PFSK-1 (cell line): ENCODE measurements at regions not wholly inside any gene's neighbourhood (a gene's known extent, or its start where the extent isn't known, plus 50 kb on each side); places are given as distances from the start of the nearest gene placed in this dataset.

ENCODE experiments used
- POLR2AphosphoS5 ChIP-seq: IDR thresholded peaks from 2 replicates; pipeline ENCODE4 v1.6.1; 2012; ENCODE audit warnings: low read depth, mild to moderate bottlenecking, control low read depth, low read length, moderate library complexity
- REST ChIP-seq, 2 experiments: IDR thresholded peaks; 2 replicates each; pipeline versions ENCODE4 v1.6.1 to v1.8.0; 2011 to 2012; ENCODE audit warnings: low read depth in 2 of 2, low read length in 2 of 2, control low read depth in 1 of 2, inconsistent platforms in 1 of 2, mild to moderate bottlenecking in 1 of 2, moderate library complexity in 1 of 2; ENCODE audit not compliant: insufficient read depth in 1 of 2
- SIN3A ChIP-seq: IDR thresholded peaks from 2 replicates; pipeline ENCODE4 v1.6.1; 2012; ENCODE audit warnings: mild to moderate bottlenecking, low read length, moderate library complexity, borderline replicate concordance; ENCODE audit not compliant: insufficient read depth
- TAF1 ChIP-seq: IDR thresholded peaks from 2 replicates; pipeline ENCODE4 v1.6.1; 2012; ENCODE audit warnings: low read length, control low read depth, borderline replicate concordance; ENCODE audit not compliant: insufficient read depth

DNA sequence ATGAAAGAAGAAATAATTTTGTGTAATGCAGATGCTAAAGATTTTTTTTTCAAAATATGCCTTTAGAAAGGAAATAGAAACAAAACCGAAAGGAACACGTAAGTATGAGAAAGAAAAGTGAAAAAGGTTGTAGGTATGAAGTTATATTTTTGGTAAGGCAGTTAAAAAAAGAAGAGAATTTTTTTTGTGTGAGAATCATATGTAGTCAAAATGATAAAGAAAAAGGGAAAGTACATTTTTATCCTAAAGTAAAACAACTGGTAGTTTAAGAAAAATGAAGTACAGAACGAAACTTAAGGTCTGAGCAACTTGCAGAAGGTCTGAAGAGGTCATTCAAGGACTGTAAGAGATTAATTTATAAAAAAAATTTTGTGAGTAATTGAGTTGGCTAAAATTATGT is 164.0 kb upstream of the TRAM1L1 start:
- no peak for TF ChIP-seq POLR2AphosphoS5
- no peak for TF ChIP-seq TAF1
- TF ChIP-seq REST (IDR thresholded peaks at IDR 0.05; ENCODE audit: insufficient read depth in 1 of 2, low read depth in 2 of 2, low read length in 2 of 2): no peak
- TF ChIP-seq SIN3A: no peak
